ENCODE measurements at regions not wholly inside any gene's neighbourhood (a gene's known extent, or its start where the extent isn't known, plus 50 kb on each side); places are given as distances from the start of the nearest gene placed in this dataset.

DNA sequence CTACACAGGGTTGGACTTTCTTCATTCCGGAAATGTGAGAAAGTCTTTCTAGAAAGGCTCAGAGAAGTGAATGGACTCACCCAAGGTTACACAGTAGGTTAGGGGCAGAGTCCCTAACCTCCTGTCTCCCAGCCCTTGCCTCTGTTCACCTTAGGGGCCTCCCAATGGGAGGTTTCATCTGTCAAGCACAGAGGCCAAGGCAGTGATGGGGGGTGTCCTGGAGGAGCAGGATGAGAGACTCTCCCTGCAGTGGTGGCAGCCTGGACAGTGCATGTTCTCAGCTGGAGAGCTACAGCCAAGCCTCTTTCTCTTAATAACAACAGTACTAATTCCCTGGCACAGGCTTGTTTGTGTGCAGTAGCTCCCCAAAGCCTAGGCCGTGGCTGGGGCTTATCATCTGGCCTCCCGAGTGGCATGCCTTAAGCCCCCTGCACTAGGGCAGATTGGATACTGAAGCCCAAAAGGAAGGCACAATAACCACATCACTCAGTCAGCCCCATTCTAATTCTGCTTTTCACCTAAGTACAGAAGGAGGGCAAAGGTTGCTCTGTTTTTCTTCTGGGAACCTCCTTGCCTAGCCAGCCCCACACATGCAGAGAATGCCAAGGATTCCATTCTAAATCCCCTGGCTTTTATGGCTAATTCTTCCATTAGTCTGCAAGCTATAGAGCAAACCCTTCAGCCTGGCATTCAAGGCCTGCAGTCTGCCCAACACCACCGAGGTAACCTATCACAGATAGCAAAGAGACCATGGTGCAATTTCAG lies 50.2 kb upstream of the XPA start:
- peaks cover 0 to 7% (median 6%) of the 10 kb centered on the region in 4 donors for H3K9me3 ChIP-seq
- H3K27me3 ChIP-seq: no peaks in the 10 kb centered on the region
- 70 to 76% methylated on average over 3 to 4 of the region's 4 CpGs for WGBS, 2 donors
- no peak overlapping the region for H3K4me3 ChIP-seq
- no peak overlapping the region for H3K27ac ChIP-seq
- DNase-seq (no peak), ATAC-seq (ENCODE audit: low FRiP score in 2 of 2) (no peak)
- no peaks in the 10 kb centered on the region for H3K4me1 ChIP-seq
- H3K36me3 ChIP-seq: no peaks in the 10 kb centered on the region
- TF ChIP-seq POLR2A (IDR thresholded peaks at IDR 0.05): no peak
- no peak for TF ChIP-seq EP300 (IDR thresholded peaks at IDR 0.05)
- TF ChIP-seq CTCF (IDR thresholded peaks at IDR 0.05): no peak
- TF ChIP-seq POLR2AphosphoS5 (IDR thresholded peaks at IDR 0.05): no peak

DNA sequence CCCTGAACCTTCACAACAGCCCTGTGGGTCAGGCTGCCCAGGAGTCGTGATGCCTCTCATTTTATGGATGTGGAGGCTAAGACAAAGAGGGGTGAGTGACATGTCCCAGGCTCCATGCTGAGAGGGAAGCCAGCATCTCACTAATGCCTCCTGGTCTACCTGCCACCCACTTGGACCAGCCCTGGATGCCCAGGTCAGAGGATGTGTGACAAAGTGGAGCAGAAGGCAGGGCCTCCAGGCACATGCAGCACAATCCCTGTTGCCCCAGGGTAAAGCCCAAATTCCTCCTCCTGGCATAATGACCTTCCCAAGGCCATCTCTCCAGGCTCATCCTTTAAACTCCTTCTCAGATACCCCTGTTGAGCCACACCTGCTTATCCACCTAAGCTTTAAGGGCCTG lies 51.4 kb upstream of the XPA start:
- no peaks in the 10 kb centered on the region for H3K27me3 ChIP-seq
- H3K4me3 ChIP-seq: no peak overlapping the region
- H3K9me3 ChIP-seq: no peaks in the 10 kb centered on the region
- H3K4me1 ChIP-seq: no peaks in the 10 kb centered on the region
- DNase-seq (no peak), ATAC-seq (ENCODE audit: low FRiP score in 2 of 2) (no peak)
- H3K36me3 ChIP-seq: no peaks in the 10 kb centered on the region
- H3K27ac ChIP-seq: no peak overlapping the region
- WGBS, 2 donors: 20 to 38% methylated on average over 1 of the region's 1 CpG
- no peak for TF ChIP-seq POLR2AphosphoS5 (IDR thresholded peaks at IDR 0.05)
- no peak for TF ChIP-seq POLR2A (IDR thresholded peaks at IDR 0.05)
- no peak for TF ChIP-seq CTCF (IDR thresholded peaks at IDR 0.05)
- no peak for TF ChIP-seq EP300 (IDR thresholded peaks at IDR 0.05)

- no peaks in the 10 kb centered on the region for H3K36me3 ChIP-seq
- no peaks in the 10 kb centered on the region for H3K27me3 ChIP-seq
- H3K4me1 ChIP-seq: no peaks in the 10 kb centered on the region
- H3K4me3 ChIP-seq: no peak overlapping the region
- TF ChIP-seq EP300 (IDR thresholded peaks at IDR 0.05) (no peak), CTCF (IDR thresholded peaks at IDR 0.05) (no peak), POLR2AphosphoS5 (IDR thresholded peaks at IDR 0.05) (no peak), POLR2A (IDR thresholded peaks at IDR 0.05) (no peak)
- H3K27ac ChIP-seq: no peak overlapping the region
- no peaks in the 10 kb centered on the region for H3K9me3 ChIP-seq
- no peak for ATAC-seq (ENCODE audit: low FRiP score in 2 of 2)
- WGBS, 2 donors: 56 to 72% methylated on average over 3 of the region's 3 CpGs
- no peak for DNase-seq
Measured at GRCh38 chr9:97749928-97750327, 52.8 kb upstream of the XPA start.

DNA sequence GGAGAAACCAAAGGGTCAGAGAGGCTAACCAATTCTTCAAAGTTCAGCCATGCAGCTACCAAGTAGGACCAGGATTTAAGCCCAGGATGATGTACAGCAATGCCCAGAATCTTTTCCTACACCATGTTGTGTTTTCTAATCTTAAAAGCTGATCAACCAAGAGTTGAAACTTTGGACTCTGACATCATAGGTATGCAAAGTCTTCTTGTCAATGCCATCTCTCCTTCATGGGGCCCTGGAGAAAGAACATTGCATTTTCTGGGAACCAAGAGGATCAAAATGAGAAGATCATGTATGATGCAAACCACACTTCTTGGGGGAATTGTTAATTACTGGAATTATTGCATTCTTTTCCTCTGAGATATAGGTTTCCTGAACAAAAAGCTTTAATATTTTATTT lies 54.4 kb upstream of the XPA start:
- no peak overlapping the region for H3K4me3 ChIP-seq
- no peaks in the 10 kb centered on the region for H3K36me3 ChIP-seq
- H3K27me3 ChIP-seq: no peaks in the 10 kb centered on the region
- no peaks in the 10 kb centered on the region for H3K9me3 ChIP-seq
- no peaks in the 10 kb centered on the region for H3K4me1 ChIP-seq
- ATAC-seq (ENCODE audit: low FRiP score in 2 of 2) (no peak), DNase-seq (no peak)
- no peak overlapping the region for H3K27ac ChIP-seq
- TF ChIP-seq EP300 (IDR thresholded peaks at IDR 0.05): no peak
- TF ChIP-seq POLR2AphosphoS5 (IDR thresholded peaks at IDR 0.05): no peak
- TF ChIP-seq POLR2A (IDR thresholded peaks at IDR 0.05): no peak

- TF ChIP-seq POLR2AphosphoS5 (IDR thresholded peaks at IDR 0.05) (no peak), POLR2A (IDR thresholded peaks at IDR 0.05) (no peak), CTCF (IDR thresholded peaks at IDR 0.05) (no peak)
- Histone ChIP-seq H3K9me3 (no peaks in the 10 kb centered on the region), H3K4me3 (no peak overlapping the region), H3K4me1 (no peaks in the 10 kb centered on the region), H3K36me3 (no peaks in the 10 kb centered on the region), H3K27ac (no peak overlapping the region), H3K27me3 (no peaks in the 10 kb centered on the region)
- ATAC-seq (ENCODE audit: low FRiP score in 2 of 2) (no peak), DNase-seq (no peak)
- WGBS, 2 donors: 86% methylated on average over 1 to 2 of the region's 2 CpGs
Measured at GRCh38 chr9:97752274-97752673, 55.1 kb upstream of the XPA start.

All from upper lobe of left lung (tissue), 6 donors.